Inflammatory macrophage treated with lipopolysaccharide for 4 hours (primary cell): ENCODE measurements at regions not wholly inside any gene's neighbourhood (a gene's known extent, or its start where the extent isn't known, plus 50 kb on each side); places are given as distances from the start of the nearest gene placed in this dataset.
A peak's percentile ranks its signal among the peaks of the same experiment; 100 is the strongest.
"Not testable (repeated sequence)": the region's sequence is repeated elsewhere in the genome, so short reads cannot be mapped to it uniquely, and the experiment has no call there.

Source experiments
- DNase-seq: peaks from one replicate; pipeline ENCODE4 v3.0.0-alpha.2; 2020

DNA sequence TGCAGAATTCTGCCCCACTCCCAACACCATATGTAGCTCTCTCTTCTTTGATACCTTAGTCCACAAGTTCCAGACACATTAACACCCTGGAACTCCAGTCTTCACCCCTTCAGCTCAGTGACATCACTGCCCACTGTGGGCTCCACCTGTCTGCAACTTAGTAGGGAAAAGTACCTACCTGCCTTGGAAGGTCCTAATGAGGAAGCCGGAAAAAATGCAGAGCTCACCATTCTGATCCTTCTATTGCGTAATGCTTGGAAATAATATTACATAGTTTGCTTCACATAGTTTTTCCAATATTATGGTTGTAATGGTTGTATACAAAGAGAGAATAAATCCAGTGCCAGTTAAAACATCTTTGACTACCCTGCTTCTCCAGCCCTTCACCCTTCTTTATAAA is 738.4 kb downstream of the RNF144A start:
- DNase-seq = no peak

DNA sequence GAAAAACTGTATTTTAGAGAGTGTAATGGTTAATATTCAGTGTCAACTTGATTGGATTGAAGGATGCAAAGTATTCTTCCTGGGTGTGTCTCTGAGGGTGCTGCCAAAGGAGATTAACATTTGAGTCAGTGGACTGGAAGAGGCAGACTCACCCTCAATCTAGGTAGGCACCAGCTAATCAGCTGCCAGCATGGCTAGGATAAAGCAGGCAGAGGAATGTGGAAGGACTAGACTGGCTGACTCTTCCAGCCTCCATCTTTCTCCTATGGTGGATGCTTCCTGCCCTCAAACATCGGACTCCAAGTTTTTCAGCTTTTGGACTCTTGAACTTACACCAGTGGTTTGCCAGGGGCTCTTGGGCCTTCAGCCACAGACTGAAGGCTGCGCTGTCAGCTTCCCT is 740.3 kb downstream of the RNF144A start:
- not testable (repeated sequence) for DNase-seq

DNA sequence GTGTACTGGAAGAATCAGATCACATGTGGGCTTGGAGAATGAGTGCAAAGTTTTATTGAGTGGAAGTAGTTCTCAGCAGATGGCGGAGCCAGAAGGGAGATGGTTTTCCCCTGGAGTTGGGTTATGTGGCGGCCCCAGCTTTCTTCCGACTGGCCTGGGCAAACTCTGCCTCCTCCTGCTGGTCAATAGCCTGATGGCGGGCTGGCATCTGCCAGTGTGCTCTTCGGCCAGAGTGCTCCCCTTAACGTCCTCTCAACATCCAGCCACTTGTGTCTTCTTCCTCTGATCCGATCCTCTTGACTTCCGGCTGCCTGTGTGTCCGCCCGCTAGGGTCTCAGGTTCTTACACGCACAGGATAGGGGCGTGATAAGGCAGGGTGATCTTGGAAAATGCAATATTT is 741.3 kb downstream of the RNF144A start:
- DNase-seq = no peak

DNA sequence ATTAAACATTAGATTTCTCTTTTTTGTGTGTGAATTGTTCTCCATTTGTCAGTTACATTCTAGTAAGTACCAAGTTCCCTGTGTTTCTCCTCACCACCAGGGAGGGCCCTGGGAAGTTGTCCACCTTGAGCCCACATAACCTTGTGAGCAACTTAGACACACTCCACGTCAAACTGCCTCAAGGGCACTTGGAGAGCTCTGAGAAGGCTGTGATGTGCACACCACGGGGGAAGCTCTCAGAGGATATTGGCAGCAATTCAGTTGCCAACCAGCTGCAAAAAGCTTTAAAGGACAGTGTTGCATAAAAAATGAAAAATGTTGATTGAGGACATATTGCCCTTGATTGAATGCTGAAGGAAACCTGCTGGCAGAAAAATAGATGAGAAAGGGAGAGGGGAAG is 743.6 kb downstream of the RNF144A start:
- DNase-seq = no peak

DNA sequence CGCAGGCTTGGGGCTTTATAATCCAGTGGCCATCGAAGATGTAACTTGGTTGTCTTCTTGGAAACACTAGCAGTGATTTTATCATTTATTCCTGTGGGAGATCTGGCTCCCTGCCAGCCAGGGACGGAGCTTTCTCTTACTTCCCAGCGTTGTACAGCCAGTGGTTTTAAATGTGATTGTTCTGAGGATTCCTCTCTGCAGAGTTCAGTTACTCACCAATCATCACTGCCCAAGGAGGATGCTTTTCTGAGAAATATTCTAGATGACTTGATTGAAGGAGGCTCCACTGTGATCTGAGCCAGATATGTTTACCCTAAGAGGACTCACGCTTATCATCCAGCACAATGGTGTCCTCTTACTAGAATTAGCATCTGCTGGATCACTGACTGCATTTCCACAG is 744.3 kb downstream of the RNF144A start:
- DNase-seq = no peak

DNA sequence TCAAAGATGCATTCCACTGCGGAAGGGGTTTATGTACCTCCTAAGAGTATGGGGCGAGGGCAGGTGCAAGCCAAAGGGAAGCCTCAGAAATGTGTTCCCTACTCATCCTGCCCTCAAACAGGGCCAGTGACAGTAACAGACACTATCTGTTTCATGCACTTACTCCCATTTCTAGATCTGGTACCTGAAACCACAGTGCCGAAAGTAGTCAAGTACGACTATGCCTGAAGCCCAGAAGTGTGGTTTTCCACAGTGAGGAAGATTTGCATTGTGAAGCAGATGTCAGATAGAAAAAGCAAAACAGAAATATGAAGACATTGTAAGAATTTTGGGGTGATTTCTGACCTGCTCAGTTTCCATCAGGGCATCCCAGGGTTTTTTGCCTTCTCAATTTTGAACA is 748.7 kb downstream of the RNF144A start:
- DNase-seq = no peak

DNA sequence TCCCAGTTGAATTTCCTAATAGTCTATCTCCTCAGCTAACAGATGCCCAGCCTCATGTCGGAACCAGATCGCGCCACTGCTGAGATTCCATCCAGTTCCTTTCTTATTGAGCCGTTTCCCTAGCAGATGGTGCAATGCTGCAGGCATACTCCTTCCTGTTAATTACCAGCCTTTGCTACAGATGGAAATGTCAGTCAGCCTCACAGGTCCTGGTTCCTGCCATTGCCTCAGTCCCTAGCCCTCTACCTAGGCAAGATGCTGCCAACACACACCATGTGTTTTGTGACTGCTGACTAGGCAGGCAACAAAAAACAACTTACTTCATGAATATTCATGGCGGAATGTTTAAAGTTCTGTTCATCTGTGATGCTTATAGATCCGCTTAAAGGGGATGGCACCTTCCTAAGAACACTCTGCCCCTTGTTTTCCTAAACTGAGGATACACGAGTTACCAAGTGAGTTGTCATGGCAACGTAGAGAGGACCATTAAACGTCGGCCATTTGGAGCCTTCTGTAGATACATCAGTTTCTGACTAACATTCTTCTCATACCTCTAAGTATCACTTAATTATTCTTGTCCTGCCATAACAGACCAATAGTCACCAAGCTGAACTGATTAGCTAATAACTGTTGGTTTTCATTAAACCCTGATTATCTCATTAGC is 749.5 kb downstream of the RNF144A start:
- DNase-seq = no peak

DNA sequence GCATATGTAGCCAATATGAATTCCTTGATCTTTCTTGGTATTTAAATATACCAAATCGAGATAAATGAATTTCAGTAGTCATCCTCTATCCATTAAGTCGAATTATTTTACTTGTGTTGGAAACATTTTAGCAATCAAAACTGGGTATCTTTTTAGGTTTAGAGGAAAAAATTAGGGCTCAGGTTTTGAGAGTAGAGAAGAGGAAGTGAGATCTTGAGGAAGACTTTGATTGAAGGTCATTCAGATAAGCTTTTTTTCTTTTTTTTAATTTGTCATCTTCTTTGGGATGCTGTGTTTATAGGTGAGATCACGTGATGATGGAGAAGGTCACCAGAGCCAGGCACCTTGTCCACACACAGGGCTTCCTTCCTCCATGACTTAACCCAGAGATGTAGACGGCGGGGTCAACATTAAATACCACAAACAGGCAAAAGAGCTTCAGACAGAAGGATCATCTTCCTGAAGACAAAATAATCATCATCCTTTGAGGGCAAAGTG is 750.1 kb downstream of the RNF144A start:
- no peak for DNase-seq

DNA sequence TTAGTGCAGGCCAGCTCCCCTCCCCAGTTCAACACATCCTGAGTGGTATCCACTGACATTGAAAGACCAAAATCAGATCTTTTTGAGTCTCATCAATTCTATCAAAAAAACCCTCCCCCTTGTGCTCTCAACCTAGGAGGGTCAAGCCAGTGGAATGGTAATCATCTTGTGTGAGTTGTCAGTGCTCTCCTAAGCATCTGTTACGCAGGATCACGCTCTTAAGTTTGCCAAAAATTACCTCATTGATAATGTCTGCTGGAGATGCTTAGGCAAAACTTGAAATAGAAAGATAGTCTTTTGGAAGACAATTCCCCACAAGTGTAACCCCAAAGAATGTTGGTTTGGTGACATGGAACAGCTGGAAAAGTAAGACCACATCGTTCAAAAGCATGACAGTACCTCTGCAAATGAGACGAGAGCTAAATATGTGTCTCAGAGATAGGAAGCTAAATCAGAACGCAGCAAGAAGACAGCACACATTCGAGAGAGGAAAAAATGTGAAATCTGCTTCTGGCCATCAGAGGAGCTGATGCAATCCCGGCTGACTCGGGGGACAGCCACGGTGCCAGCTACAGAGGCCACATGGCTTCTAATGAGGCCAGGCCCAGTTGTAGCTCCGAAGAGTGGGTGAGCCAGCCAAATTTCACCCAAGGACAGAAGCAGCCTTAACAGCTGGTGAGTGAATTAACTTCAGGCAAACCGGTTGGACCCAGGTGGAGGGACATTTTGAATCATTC is 753.9 kb downstream of the RNF144A start:
- DNase-seq = no peak

DNA sequence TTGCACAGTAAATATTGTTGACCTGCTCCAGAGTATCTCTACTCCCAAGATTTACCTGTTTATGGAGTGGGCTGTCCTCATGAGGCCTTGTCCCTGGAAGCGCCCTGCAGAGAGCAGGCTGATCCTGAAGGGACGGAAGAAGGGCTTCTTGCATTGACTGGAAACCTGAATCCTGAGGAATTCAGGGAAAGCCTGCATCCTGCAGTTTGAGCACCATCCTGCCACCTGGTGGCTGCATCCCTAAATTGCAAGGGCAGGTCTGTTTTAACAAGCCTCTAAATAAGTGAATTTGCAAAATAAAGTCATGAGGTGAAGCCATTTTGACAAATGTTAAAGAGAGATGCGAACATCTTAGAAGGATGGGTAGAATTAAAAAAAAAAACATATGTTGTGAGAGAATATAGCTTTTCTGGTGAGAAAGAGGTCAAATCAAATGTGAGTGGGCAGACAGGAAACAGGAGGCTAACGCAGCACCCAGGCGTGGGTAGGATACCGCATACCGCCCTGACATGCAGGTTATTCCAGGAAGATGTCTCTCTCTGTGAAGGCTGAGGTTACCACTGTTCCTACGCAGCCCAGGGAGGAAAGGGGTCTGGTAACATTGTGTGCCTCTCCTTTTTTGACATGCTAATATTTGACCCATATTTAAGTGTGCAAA is 754.9 kb downstream of the RNF144A start:
- DNase-seq = peak; percentile 63

DNA sequence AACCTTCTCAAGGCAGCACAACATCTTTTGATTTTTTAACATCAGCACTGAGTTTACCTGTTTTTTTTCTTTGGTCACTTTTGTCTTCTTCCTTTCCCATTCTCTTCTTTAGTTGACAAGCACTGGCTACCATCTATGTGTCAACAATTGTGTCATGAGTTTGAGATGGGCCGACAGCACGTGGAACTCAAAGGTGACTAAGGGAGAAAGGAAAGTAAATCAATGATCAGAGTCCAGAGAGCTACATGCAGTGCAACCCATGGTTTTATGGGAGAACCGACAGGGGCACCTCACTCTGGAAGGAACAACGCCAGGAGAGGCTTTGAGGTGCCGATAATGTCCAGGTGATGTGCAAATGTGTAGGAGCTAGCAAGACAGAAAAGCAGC is 755.5 kb downstream of the RNF144A start:
- DNase-seq = no peak

DNA sequence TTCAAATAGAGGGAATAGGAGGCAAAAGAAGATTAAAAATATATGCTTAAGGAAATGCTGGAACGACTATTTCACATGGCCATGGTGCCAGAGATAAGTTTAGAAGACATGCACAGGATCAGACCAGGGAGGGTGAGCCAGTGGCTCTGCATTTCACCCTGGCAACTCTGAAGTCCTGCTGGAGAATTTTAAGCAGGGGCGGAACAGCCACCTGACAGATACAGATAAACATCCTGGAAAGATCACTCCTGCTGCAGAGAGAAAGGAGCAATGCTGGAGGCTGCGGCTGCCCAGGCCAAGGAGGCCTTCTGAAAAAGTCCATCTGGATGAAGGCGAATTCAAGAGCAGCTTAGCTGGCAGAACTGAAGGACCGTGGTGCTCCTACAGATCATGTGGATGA is 755.9 kb downstream of the RNF144A start:
- no peak for DNase-seq

DNA sequence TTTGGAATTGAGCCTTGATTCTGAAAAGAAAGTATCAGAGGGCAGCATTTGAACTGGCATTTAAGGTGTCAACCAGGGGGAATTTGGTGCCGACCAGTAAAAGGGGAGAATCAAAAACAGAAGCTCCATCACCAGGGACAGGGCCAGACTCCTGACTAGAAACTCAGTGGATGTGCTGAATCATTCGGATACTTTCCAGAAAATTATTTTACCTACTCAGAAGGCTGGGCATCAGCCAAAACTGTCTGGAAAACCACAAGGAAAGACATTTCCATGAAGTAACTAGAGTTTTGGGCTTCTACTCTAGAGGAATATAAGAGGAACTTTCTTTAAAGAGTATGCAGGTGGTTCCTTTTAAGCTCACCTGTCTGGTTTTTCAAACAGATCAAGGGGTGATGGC is 756.6 kb downstream of the RNF144A start:
- DNase-seq = no peak

DNA sequence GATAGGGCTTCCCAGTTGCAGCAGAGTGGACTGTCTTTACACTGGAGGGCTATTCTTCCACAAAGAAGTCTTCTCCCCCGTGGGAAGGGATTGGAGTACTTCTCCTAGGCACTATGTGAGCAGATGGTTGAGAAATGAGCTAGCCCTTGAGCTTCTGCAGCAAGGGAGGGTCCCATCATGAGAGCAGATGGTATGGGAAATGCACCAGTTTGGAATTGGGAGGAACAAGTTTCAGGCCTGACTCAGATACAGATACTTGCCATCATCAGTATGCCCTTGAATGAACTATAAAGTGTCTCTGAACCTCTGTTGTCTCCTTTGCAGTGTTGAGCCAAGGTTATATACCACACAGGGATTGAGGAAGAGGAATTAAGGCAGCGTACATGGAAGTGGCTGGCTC is 757.4 kb downstream of the RNF144A start:
- no peak for DNase-seq

DNA sequence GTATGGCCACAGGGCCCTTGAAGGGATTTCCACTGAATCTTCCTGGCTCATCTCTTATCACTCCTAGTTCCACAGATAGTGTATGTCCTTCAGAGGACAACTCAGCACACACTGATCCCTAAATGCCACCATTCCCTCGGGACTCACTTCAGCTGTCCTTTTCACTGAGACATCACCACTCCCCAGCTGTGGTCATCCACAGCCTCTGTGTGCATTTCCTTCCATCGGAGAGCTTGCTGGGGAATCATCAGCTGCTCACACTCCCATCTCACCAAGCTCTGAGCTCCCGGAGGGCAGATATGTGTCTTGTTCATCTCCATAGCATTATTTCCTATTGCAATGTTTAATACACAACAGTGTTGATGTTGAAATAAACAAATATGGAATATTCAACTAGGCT is 759.5 kb downstream of the RNF144A start:
- peak; percentile 25 for DNase-seq

DNA sequence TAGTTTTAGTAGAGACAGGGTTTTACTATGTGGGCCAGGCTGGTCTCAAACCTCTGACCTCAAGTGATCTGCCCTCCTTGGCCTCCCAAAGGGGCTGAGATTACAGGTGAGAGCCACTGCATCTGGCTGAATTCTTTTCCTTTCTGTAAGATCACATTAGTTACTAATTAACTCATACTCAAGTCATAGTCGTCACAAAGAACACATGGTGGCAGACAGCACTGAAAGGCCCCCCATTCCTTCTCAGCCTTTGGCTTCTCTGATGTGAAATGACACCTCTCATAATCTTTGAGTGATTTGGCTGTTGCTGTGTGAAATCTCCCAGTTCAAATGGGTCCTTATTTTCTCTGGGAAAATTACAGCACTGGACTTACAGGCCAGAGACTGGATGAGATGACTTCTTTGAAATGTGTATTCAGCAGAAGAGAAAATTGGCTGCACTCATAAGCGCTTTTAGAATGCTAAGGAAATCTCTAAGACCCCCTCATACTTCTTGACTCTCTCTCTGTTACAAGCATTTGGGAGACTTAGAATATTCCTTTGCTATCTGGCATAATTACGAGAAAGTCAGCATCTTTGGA is 764.8 kb downstream of the RNF144A start:
- no peak for DNase-seq

DNA sequence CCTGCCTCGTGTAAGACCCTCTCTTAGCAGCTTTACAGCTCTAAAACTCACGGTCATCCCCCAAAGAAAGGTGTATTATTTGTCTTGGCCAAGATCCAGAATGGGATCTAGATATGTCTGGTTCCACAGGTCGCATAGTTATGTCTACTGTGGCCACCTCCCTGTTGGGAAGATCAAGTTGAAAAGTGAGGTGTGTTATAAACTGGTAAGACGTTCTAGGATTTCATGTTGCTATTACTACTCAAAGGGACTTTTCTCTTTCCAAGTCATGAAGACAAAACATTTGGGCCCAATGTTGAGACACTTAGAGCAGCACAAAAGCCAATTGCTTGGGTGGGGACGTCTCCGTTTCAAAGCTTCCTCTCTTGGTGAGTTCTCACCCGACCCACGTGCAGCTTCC is 766.0 kb downstream of the RNF144A start:
- no peak for DNase-seq

DNA sequence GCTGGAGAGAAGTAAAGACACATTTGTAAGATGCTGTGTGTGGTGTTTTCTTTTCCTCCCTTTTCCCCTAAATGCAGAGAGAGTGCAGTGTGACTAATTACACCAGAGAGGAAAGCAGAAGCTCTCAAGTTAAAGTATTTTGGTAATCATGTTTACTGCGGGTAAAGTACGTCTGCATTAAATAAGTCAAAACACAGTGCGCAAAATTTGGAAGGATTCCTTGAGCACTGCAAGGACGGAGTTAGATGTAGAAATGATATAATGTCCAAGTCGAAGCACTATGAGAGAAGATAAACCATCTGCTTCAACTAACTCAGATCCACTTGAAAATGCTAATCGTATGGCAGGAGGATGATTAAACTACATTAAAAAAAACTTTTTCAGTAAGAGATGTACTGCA is 766.5 kb downstream of the RNF144A start:
- no peak for DNase-seq

DNA sequence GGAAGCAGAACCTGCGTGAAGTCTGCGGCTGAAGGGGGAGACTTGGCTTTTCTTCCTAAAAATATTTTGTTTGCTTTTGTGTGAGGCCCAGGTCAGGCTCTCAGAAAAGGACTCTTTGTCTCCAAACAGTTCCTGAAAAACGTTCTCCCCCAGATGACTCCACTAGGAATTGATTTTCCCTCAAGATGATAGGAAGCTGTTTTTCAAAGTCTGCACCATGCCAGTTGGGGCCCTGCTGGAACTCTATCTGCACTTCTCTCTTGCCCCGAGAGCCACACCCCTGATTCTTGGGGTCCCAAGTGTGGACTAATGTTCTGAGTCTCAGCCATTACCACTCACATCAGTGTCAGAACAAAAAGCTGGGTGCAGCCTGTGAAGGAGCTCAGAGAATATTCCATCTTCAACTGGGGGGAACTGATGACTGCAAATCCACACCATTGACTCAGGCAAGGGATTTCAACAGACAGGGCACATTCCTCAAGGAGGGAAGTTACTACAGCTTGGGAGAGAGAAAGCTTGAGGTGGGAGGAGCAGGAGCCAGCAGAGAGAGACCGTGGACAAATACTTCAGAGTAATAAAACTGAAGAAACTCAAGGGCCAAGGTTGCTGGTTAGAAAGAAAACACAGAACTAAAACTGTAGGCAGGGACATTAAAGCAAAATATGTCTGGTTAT is 768.3 kb downstream of the RNF144A start:
- no peak for DNase-seq

DNA sequence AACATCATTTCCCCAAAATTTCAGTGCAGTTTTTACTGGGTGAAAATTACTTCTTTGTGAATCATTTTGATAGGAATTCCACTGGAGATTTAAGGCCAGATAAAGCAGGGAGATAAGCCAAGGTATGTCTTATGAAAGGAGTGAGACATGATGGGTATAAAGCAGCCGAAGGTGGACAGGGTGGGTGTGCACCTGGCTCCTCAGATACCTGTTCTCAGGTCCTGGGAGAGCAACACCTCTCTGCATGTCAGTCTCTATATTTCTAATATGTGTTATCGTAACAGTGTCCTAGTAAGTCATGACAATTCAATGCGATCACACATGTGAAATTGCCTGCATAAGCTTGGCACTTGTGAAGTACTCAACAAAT is 768.8 kb downstream of the RNF144A start:
- no peak for DNase-seq

DNA sequence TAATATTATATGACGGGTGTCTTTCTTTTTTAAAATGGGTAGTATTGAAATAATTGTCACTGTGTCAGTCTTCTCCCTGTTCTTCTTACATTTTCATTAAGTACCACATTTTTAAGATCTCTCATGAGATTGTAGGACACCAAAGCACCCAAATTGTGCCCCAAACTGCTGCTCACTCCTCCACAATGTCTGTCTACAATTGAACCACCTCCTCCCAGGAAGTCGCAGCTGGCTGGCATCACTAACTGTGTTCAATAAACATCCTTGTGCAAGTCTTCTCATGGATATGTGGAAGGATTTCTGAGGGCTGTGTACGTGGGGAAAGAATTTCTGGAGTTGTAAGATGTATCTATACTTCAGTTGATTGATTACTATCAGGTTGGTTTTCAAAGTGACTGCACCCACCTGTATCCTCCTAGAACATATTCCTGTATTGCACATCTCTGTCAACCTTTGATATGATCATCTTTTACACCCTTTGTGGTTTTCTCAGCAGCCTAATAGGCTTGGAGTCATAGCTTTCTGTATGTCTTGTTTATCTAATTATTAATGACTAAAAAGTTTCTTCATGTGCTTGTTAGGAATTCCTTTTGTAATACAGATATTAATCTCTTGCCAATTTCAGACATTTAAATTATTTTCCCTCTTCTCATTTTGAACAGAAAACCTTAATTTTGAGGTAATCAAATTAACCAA is 774.9 kb downstream of the RNF144A start:
- no peak for DNase-seq

DNA sequence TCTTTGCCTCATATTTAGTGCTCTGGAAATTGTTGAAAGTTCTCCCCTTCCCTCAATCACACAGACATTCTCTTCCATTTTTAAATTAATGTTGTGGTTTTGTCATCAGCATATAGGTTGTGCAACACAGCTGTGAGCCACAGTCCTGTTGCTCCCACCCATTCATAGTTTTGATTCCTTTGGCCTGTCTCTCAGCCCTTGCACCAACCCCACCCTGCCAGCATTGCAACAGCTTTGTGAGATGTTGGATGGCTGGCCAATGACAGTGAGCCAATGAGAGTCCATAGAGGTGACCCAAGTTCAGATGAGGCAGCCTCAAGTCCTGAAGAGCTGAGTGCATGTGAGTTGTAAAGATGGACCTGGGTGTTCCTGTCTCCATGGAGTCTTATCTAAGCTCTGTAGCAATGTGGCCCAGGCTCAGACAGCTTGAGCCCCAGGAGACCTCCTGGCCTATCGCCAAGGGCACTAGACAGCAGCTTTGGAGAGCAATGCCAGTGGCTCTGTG is 775.5 kb downstream of the RNF144A start:
- peak; percentile 67 for DNase-seq
